ENCODE measurements at regions not wholly inside any gene's neighbourhood (a gene's known extent, or its start where the extent isn't known, plus 50 kb on each side); places are given as distances from the start of the nearest gene placed in this dataset.
A peak's percentile ranks its signal among the peaks of the same experiment; 100 is the strongest.

- TF ChIP-seq POLR2A (IDR thresholded peaks at IDR 0.05; ENCODE audit: extremely low read depth, insufficient read length) = no peak
- TF ChIP-seq MYC (IDR thresholded peaks at IDR 0.05; ENCODE audit: low read depth, low read length) = no peak
- TF ChIP-seq, protein P1, sequence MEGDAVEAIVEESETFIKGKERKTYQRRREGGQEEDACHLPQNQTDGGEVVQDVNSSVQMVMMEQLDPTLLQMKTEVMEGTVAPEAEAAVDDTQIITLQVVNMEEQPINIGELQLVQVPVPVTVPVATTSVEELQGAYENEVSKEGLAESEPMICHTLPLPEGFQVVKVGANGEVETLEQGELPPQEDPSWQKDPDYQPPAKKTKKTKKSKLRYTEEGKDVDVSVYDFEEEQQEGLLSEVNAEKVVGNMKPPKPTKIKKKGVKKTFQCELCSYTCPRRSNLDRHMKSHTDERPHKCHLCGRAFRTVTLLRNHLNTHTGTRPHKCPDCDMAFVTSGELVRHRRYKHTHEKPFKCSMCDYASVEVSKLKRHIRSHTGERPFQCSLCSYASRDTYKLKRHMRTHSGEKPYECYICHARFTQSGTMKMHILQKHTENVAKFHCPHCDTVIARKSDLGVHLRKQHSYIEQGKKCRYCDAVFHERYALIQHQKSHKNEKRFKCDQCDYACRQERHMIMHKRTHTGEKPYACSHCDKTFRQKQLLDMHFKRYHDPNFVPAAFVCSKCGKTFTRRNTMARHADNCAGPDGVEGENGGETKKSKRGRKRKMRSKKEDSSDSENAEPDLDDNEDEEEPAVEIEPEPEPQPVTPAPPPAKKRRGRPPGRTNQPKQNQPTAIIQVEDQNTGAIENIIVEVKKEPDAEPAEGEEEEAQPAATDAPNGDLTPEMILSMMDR (IDR thresholded peaks at IDR 0.05; ENCODE audit: low read depth, low read length) = no peak
- no peak for TF ChIP-seq MAX (IDR thresholded peaks at IDR 0.05; ENCODE audit: low read depth, low read length)
- no peak overlapping the region for H3K4me3 ChIP-seq (ENCODE audit: low read depth, low read length)
These were observed 60.1 kb upstream of the BNC2 start for GRCh38 chr9:16930578-16930977.

DNA sequence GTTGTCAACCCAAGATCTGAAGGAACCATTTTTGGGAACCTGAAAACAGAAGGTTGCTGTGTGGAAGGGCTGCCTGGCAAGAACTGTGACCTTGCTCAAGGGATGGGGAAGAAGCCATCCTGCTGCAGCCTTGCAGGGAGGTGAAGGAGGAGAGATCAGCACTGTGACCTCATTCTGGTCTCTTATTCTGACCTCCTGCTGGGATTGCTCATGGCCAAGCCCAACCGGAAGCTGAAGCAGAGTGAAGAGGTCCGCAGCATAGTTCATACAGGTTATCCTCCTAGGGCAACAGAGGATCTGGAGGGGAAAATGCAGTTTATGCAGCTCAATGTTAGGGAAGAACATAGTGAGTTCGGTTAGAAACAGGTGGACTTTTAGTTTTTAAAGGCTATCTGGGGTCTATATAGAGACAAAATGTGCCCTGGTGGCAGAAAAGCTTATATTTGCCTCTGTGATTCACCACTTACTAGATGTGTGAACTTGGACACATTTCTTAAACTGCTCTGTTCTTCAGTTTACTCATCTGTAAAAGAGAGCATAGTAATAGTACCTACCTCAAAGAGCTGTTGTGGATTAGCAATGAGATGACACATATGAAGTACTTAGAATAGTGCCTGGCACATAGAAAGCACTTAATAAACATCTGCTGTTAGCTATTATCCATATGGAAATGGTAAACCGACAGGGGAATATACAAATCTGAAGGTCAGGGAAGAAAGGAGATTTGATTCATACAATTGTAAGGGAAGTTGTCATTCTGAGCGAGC is 57.9 kb upstream of the BNC2 start:
- H3K4me3 ChIP-seq (ENCODE audit: low read depth, low read length) = no peak overlapping the region
- no peak for TF ChIP-seq MYC (IDR thresholded peaks at IDR 0.05; ENCODE audit: low read depth, low read length)
- TF ChIP-seq MAX (IDR thresholded peaks at IDR 0.05; ENCODE audit: low read depth, low read length) = 0 out of 2 replicates have a peak, but pooled peaks have one; percentile 13
- TF ChIP-seq POLR2A (IDR thresholded peaks at IDR 0.05; ENCODE audit: extremely low read depth, insufficient read length) = no peak
- TF ChIP-seq, protein P1 (IDR thresholded peaks at IDR 0.05; ENCODE audit: low read depth, low read length) = no peak
- DNase-seq (ENCODE audit: low read depth) = peak; percentile 86

More at GRCh38 chr9:16930578-16930977, 60.1 kb upstream of the BNC2 start:
- DNase-seq (ENCODE audit: low read depth) = no peak

DNA sequence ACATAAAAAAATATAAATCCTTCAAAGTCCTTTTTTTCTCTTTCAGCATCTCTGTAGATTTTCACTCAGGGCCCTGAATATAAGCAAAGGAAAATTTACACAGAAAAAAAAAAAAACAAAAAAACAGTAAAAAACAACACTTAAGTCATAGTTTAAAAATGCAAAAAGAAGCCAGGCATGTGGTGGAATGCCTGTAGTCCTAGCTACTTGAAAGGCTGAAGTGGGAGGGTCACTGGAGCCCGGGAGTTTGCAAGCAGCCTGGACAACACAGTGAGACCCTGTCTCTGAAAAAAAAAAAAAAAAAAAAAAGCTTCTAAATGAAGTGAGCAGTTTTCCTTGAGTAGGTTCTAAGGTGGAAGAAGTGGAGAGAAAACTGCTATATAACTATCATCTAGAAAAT is 55.0 kb upstream of the BNC2 start:
- no peak for TF ChIP-seq POLR2A (IDR thresholded peaks at IDR 0.05; ENCODE audit: extremely low read depth, insufficient read length)
- TF ChIP-seq MAX (IDR thresholded peaks at IDR 0.05; ENCODE audit: low read depth, low read length) = no peak
- no peak for TF ChIP-seq MYC (IDR thresholded peaks at IDR 0.05; ENCODE audit: low read depth, low read length)
- TF ChIP-seq, protein P1 (IDR thresholded peaks at IDR 0.05; ENCODE audit: low read depth, low read length) = no peak
- H3K4me3 ChIP-seq (ENCODE audit: low read depth, low read length) = no peak overlapping the region
- no peak for DNase-seq (ENCODE audit: low read depth)

DNA sequence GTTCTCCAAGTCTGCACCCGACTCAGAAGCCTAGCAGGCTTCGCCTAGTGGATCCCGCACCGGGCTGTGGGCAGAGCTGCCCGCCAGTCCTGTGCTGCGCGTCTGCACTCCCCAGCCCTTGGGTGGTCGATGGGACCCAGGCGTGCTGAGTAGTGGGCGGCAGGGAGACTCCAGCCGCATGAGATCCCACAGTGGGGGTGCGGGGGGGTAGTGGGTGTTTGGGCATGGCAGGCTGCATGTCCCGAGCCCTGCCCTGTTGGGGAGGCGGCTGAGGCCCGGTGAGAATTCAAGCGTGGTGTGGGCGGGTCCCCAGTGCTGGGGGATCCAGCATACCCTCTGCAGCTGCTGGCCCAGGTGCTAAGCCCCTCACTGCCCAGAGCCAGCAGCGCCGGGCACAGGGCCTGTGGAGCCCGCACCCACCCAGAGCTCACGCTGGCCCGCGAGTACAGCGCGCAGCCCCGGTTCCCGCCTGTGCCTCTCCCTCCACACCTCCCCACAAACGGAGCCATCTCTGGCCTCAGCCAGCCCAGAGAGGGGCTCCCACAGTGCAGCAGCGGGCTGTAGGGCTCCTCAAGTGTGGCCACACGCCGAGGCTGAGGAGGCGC is 53.9 kb upstream of the BNC2 start:
- DNase-seq (ENCODE audit: low read depth) = no peak
- TF ChIP-seq, protein P1 (IDR thresholded peaks at IDR 0.05; ENCODE audit: low read depth, low read length) = no peak
- no peak for TF ChIP-seq MAX (IDR thresholded peaks at IDR 0.05; ENCODE audit: low read depth, low read length)
- TF ChIP-seq POLR2A (IDR thresholded peaks at IDR 0.05; ENCODE audit: extremely low read depth, insufficient read length) = no peak
- no peak for TF ChIP-seq MYC (IDR thresholded peaks at IDR 0.05; ENCODE audit: low read depth, low read length)
- no peak overlapping the region for H3K4me3 ChIP-seq (ENCODE audit: low read depth, low read length)

GRCh38 chr9:16921855-16922254 is 51.4 kb upstream of the BNC2 start:
- DNase-seq (ENCODE audit: low read depth) = peak; percentile 40
- TF ChIP-seq, protein P1 (IDR thresholded peaks at IDR 0.05; ENCODE audit: low read depth, low read length) = no peak
- no peak for TF ChIP-seq MAX (IDR thresholded peaks at IDR 0.05; ENCODE audit: low read depth, low read length)
- TF ChIP-seq POLR2A (IDR thresholded peaks at IDR 0.05; ENCODE audit: extremely low read depth, insufficient read length) = no peak
- TF ChIP-seq MYC (IDR thresholded peaks at IDR 0.05; ENCODE audit: low read depth, low read length) = no peak
- no peak overlapping the region for H3K4me3 ChIP-seq (ENCODE audit: low read depth, low read length)
